OCI-LY7 (cell line): ENCODE measurements at regions not wholly inside any gene's neighbourhood (a gene's known extent, or its start where the extent isn't known, plus 50 kb on each side); places are given as distances from the start of the nearest gene placed in this dataset.

Experiments
- CTCF ChIP-seq: fragments of 200-600 bp; sonication (generic); conservative IDR thresholded peaks from 2 replicates; pipeline ENCODE4 v1.5.1; 2014; ENCODE audit warnings: mild to moderate bottlenecking, antibody characterized with exemption, low read length, moderate library complexity, mixed read lengths
- EZH2phosphoT487 ChIP-seq: fragments of 200-600 bp; sonication (generic); IDR thresholded peaks from 2 replicates; pipeline ENCODE4 v1.6.1; 2018; ENCODE audit warnings: low read depth, borderline replicate concordance, mild to moderate bottlenecking, mixed run types, antibody characterized with exemption, low read length, moderate library complexity, mixed read lengths

- no peak for TF ChIP-seq EZH2phosphoT487
- no peak for TF ChIP-seq CTCF
Measured at GRCh38 chr10:9066152-9066551, 1011.7 kb downstream of the GATA3 start.
